Sigmoid colon (tissue), 6 donors: ENCODE measurements at regions not wholly inside any gene's neighbourhood (a gene's known extent, or its start where the extent isn't known, plus 50 kb on each side); places are given as distances from the start of the nearest gene placed in this dataset.

Experiments
- DNase-seq: peaks from one replicate; pipeline ENCODE4 v3.0.0-alpha.2; 2019
- H3K27ac ChIP-seq, 4 donors: fragments of 200-600 bp; sonication (generic); one replicate each; pipeline ENCODE4 v1.5.1; 2016 to 2019; ENCODE audit warnings: mild to moderate bottlenecking in 1 of 4
- H3K27me3 ChIP-seq, 3 donors: fragments of 200-600 bp; sonication (generic); one replicate each; pipeline ENCODE4 v1.5.1; 2019; ENCODE audit warnings: mild to moderate bottlenecking in 1 of 3
- H3K36me3 ChIP-seq, 4 donors: fragments of 200-600 bp; sonication (generic); one replicate each; pipeline ENCODE4 v1.5.1; 2016 to 2019
- H3K4me1 ChIP-seq, 4 donors: fragments of 200-600 bp; sonication (generic); one replicate each; pipeline ENCODE4 v1.5.1; 2017 to 2019
- H3K4me3 ChIP-seq, 4 donors: fragments of 200-600 bp; sonication (generic); one replicate each; pipeline ENCODE4 v1.5.1; 2017 to 2019; ENCODE audit warnings: mild to moderate bottlenecking in 2 of 4, moderate library complexity in 1 of 4
- H3K9me3 ChIP-seq, 4 donors: fragments of 200-600 bp in 3 of 4; sonication (generic) in 3 of 4; one replicate each; pipeline versions ENCODE4 v1.5.1 to v1.6.1; 2013 to 2019
- CTCF ChIP-seq, 4 experiments: fragments of 450-650 bp in 3 of 4; fragments of 200-600 bp in 1 of 4; IDR thresholded peaks; one replicate each; pipeline ENCODE4 v1.5.1; 2016 to 2019; ENCODE audit warnings: antibody characterized with exemption in 4 of 4, mild to moderate bottlenecking in 3 of 4, moderate library complexity in 2 of 4
- EP300 ChIP-seq, 4 donors: sonication (generic); formaldehyde crosslinking; IDR thresholded peaks; one replicate each; pipeline ENCODE4 v1.6.1; 2017; ENCODE audit warnings: antibody characterized with exemption in 4 of 4
- POLR2A ChIP-seq, 2 donors: fragments of 450-650 bp; IDR thresholded peaks; one replicate each; pipeline ENCODE4 v1.6.1; 2016; ENCODE audit warnings: antibody characterized with exemption in 2 of 2, mild to moderate bottlenecking in 2 of 2, moderate library complexity in 2 of 2
- POLR2AphosphoS5 ChIP-seq, 4 donors: sonication (generic); formaldehyde crosslinking; IDR thresholded peaks; one replicate each; pipeline ENCODE4 v1.6.1; 2017; ENCODE audit warnings: antibody characterized with exemption in 4 of 4
- WGBS, 2 donors: extraction: QIAGEN DNeasy Blood & Tissue Kit; methylation state at CpG; one replicate each; pipeline ENCODE4 v1.1.7; 2013; 5-methylcytosine and 5-hydroxymethylcytosine counted together
- intact Hi-C: fragments of 100-400 bp; cut with DNase I; formaldehyde crosslinking; loops from one replicate; pipeline ENCODE4 v1.15.1; 2023
- donor health status: healthy with polysubstance abuse.
- donor health status: healthy.

GRCh38 chr18:44546954-44547353, 133.7 kb upstream of the SETBP1 start:
- no peak overlapping the region for H3K4me3 ChIP-seq
- no peaks in the 10 kb centered on the region for H3K9me3 ChIP-seq
- 66 to 85% methylated on average over 3 of the region's 3 CpGs for WGBS, 2 donors
- TF ChIP-seq POLR2AphosphoS5 (IDR thresholded peaks at IDR 0.05) (no peak), CTCF (IDR thresholded peaks at IDR 0.05) (no peak), EP300 (IDR thresholded peaks at IDR 0.05) (no peak), POLR2A (IDR thresholded peaks at IDR 0.05) (no peak)
- no peaks in the 10 kb centered on the region for H3K36me3 ChIP-seq
- no peak for DNase-seq
- H3K27me3 ChIP-seq, result no peaks in the 10 kb centered on the region
- intact Hi-C loops, result no loop called here
- H3K4me1 ChIP-seq, result peaks cover 0 to 8% (median 3%) of the 10 kb centered on the region in 4 donors
- no peak overlapping the region for H3K27ac ChIP-seq

- intact Hi-C loops, result no loop called here
Measured at GRCh38 chr18:44548291-44549221, 132.1 kb upstream of the SETBP1 start.

GRCh38 chr18:44552706-44553105, 128.0 kb upstream of the SETBP1 start:
- Histone ChIP-seq H3K27ac (no peak overlapping the region), H3K4me1 (peaks cover 0 to 8% (median 3%) of the 10 kb centered on the region in 4 donors), H3K27me3 (no peaks in the 10 kb centered on the region), H3K36me3 (no peaks in the 10 kb centered on the region), H3K4me3 (no peak overlapping the region), H3K9me3 (no peaks in the 10 kb centered on the region)
- no peak for DNase-seq
- TF ChIP-seq POLR2A (IDR thresholded peaks at IDR 0.05), result no peak
- no peak for TF ChIP-seq EP300 (IDR thresholded peaks at IDR 0.05)
- no peak for TF ChIP-seq CTCF (IDR thresholded peaks at IDR 0.05)
- TF ChIP-seq POLR2AphosphoS5 (IDR thresholded peaks at IDR 0.05), result no peak
- WGBS, 2 donors, result 74 to 82% methylated on average over 2 of the region's 2 CpGs
- intact Hi-C loops, result no loop called here

More at GRCh38 chr18:44548291-44549221, 132.1 kb upstream of the SETBP1 start:
- H3K9me3 ChIP-seq, result no peaks in the 10 kb centered on the region
- peaks cover 0 to 8% (median 3%) of the 10 kb centered on the region in 4 donors for H3K4me1 ChIP-seq
- no peaks in the 10 kb centered on the region for H3K36me3 ChIP-seq
- no peak overlapping the region for H3K4me3 ChIP-seq
- no peak overlapping the region for H3K27ac ChIP-seq
- 57 to 64% methylated on average over 7 of the region's 7 CpGs for WGBS, 2 donors
- TF ChIP-seq POLR2A (IDR thresholded peaks at IDR 0.05) (no peak), CTCF (IDR thresholded peaks at IDR 0.05) (no peak)
- no peaks in the 10 kb centered on the region for H3K27me3 ChIP-seq
- DNase-seq, result no peak

- DNase-seq, result no peak
- Histone ChIP-seq H3K27ac (no peak overlapping the region), H3K36me3 (no peaks in the 10 kb centered on the region), H3K4me3 (no peak overlapping the region), H3K9me3 (no peaks in the 10 kb centered on the region), H3K27me3 (no peaks in the 10 kb centered on the region), H3K4me1 (peaks cover 0 to 6% (median 0%) of the 10 kb centered on the region in 4 donors)
- TF ChIP-seq POLR2AphosphoS5 (IDR thresholded peaks at IDR 0.05) (no peak), CTCF (IDR thresholded peaks at IDR 0.05) (no peak), POLR2A (IDR thresholded peaks at IDR 0.05) (no peak), EP300 (IDR thresholded peaks at IDR 0.05) (no peak)
- intact Hi-C loops, result no loop called here
- WGBS, 2 donors, result 41 to 57% methylated on average over 3 of the region's 3 CpGs
Measured at GRCh38 chr18:44556296-44556695, 124.4 kb upstream of the SETBP1 start.
